ENCODE measurements at regions not wholly inside any gene's neighbourhood (a gene's known extent, or its start where the extent isn't known, plus 50 kb on each side); places are given as distances from the start of the nearest gene placed in this dataset.
"Not testable (repeated sequence)": the region's sequence is repeated elsewhere in the genome, so short reads cannot be mapped to it uniquely, and the experiment has no call there.

DNA sequence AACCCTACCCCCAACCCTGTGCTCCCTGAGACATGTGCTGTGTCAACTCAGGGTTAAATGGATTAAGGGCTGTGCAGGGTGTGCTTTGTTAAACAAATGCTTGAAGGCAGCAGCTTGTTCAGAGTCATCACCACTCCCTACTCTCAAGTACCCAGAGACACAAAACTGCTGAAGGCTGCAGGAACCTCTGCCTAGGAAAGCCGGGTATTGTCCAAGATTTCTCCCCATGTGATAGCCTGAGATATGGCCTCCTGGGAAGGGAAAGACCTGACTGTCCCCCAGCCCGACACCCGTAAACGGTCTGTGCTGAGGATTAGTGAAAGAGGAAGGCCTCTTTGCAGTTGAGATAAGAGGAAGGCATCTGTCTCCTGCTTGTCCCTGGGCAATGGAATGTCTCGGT, 83.6 kb upstream of the ALDH3B2 start:
- not testable (repeated sequence) for TF ChIP-seq CTCF (conservative IDR thresholded peaks at IDR 0.05); ZFX (IDR thresholded peaks at IDR 0.05)

Data from C4-2B (cell line).